Endothelial cell of umbilical vein (primary cell): ENCODE measurements at regions not wholly inside any gene's neighbourhood (a gene's known extent, or its start where the extent isn't known, plus 50 kb on each side); places are given as distances from the start of the nearest gene placed in this dataset.

ENCODE experiments used
- BruUV-seq: library from RNA; stranded (reverse); fragments of 400-500 nt; replicated peaks from 2 replicates; lab custom pipeline; 2021; lab: Mats Ljungman, UMichigan
- CTCF ChIA-PET: fragments of 300-600, 350-600 bp; sonication (Branson Sonifier 250); formaldehyde crosslinking; loops from one replicate; lab custom pipeline; 2021; ENCODE audit warnings: antibody characterized with exemption, inconsistent platforms; lab: Charles Lee
- POLR2A ChIA-PET: fragments of 300-600, 350-600 bp; sonication (Branson Sonifier 250); formaldehyde crosslinking; loops from one replicate; lab custom pipeline; 2021; ENCODE audit warnings: antibody characterized with exemption, inconsistent platforms; lab: Charles Lee
- DNase-seq: peaks from one replicate; pipeline ENCODE4 v3.0.0-alpha.2; 2011; ENCODE audit warnings: low read depth, low spot score
- FAIRE-seq: peaks from 2 replicates; lab custom pipeline; 2011; peaks lifted over from hg19 to GRCh38; lab: Jason Lieb, UNC
- H2AFZ ChIP-seq: 2 replicates; pipeline ENCODE4 v1.6.0; 2012; ENCODE audit warnings: low read depth, low read length, control low read depth, inconsistent platforms
- H3K27ac ChIP-seq: 2 replicates; pipeline ENCODE4 v1.5.1; 2011; ENCODE audit warnings: low read depth, mild to moderate bottlenecking, control low read depth, low read length, moderate library complexity; ENCODE audit not compliant: insufficient read depth
- H3K27me3 ChIP-seq, 2 experiments: 2 replicates each; pipeline versions ENCODE4 v1.6.0 to v1.6.1; 2011; ENCODE audit warnings: low read length in 2 of 2, mixed read lengths in 1 of 2; ENCODE audit not compliant: control insufficient read depth in 2 of 2, insufficient read depth in 2 of 2
- H3K36me3 ChIP-seq, 2 experiments: 2 replicates in 1 of 2; 3 replicates in 1 of 2; pipeline ENCODE4 v1.5.1; 2011; ENCODE audit warnings: low read length in 2 of 2, mild to moderate bottlenecking in 1 of 2, moderate library complexity in 1 of 2; ENCODE audit not compliant: control insufficient read depth in 2 of 2, insufficient read depth in 2 of 2; ENCODE audit errors: extremely low read depth in 1 of 2
- H3K4me1 ChIP-seq: 3 replicates; pipeline ENCODE4 v1.5.1; 2011; ENCODE audit warnings: mild to moderate bottlenecking, low read length; ENCODE audit not compliant: control insufficient read depth, insufficient read depth; ENCODE audit errors: extremely low read depth
- H3K4me2 ChIP-seq: 2 replicates; pipeline ENCODE4 v1.6.1; 2011; ENCODE audit warnings: low read length, control low read depth, mixed read lengths; ENCODE audit not compliant: insufficient read depth
- H3K4me3 ChIP-seq, 3 experiments: fragments of 200-600 bp in 1 of 3; sonication (generic), shearing (Covaris generic) in 1 of 3; replicated peaks in 1 of 3; 2 replicates each; pipeline ENCODE4 v1.5.1; 2011 to 2016; ENCODE audit warnings: control low read depth in 3 of 3, low read length in 3 of 3, mild to moderate bottlenecking in 2 of 3, inconsistent platforms in 1 of 3, low read depth in 1 of 3, moderate library complexity in 1 of 3; ENCODE audit not compliant: insufficient read depth in 1 of 3
- H3K79me2 ChIP-seq: 2 replicates; pipeline ENCODE4 v1.6.0; 2012; ENCODE audit warnings: low read length, inconsistent platforms; ENCODE audit not compliant: control insufficient read depth, insufficient read depth
- H3K9ac ChIP-seq: replicated peaks from 2 replicates; pipeline ENCODE3; 2011; ENCODE audit warnings: low read length, control low read depth; ENCODE audit not compliant: insufficient read depth; ENCODE audit errors: extremely low read depth
- H3K9me1 ChIP-seq: replicated peaks from 3 replicates; pipeline ENCODE4 v1.6.0; 2011; ENCODE audit warnings: mild to moderate bottlenecking, low read length; ENCODE audit not compliant: control insufficient read depth, insufficient read depth; ENCODE audit errors: extremely low read depth
- H3K9me3 ChIP-seq: replicated peaks from 2 replicates; pipeline ENCODE4 v1.5.1; 2012; ENCODE audit warnings: low read length, inconsistent platforms; ENCODE audit not compliant: control insufficient read depth, insufficient read depth
- H4K20me1 ChIP-seq: replicated peaks from 2 replicates; pipeline ENCODE3; 2011; ENCODE audit warnings: mild to moderate bottlenecking, low read length; ENCODE audit not compliant: control insufficient read depth, insufficient read depth; ENCODE audit errors: extremely low read depth
- CTCF ChIP-seq, 2 donors: IDR thresholded peaks; 1 replicate in 1 of 2; 2 replicates in 1 of 2; pipeline ENCODE4 v1.5.1; 2011; ENCODE audit warnings: low read length in 2 of 2, mild to moderate bottlenecking in 2 of 2, moderate library complexity in 2 of 2, control low read depth in 1 of 2, inconsistent platforms in 1 of 2, low read depth in 1 of 2; ENCODE audit not compliant: insufficient read depth in 1 of 2; ENCODE audit errors: extremely low read depth in 1 of 2
- EZH2 ChIP-seq: IDR thresholded peaks from 2 replicates; pipeline ENCODE4 v1.6.1; 2012; ENCODE audit warnings: borderline replicate concordance, low read depth, mild to moderate bottlenecking, moderate library complexity, low read length, inconsistent platforms; ENCODE audit not compliant: severe bottlenecking
- FOS ChIP-seq: IDR thresholded peaks from 2 replicates; pipeline ENCODE4 v1.6.1; 2011; ENCODE audit warnings: mild to moderate bottlenecking, low read length, moderate library complexity, borderline replicate concordance; ENCODE audit not compliant: insufficient read depth
- GATA2 ChIP-seq: IDR thresholded peaks from 2 replicates; pipeline ENCODE4 v1.7.0; 2011; ENCODE audit warnings: low read depth, mild to moderate bottlenecking, moderate library complexity, mixed read lengths, low read length; ENCODE audit not compliant: insufficient read length, insufficient read depth
- JUN ChIP-seq: IDR thresholded peaks from 2 replicates; pipeline ENCODE4 v1.6.1; 2011; ENCODE audit warnings: borderline replicate concordance, low read depth; ENCODE audit not compliant: insufficient read length, insufficient read depth
- MAX ChIP-seq: IDR thresholded peaks from 2 replicates; pipeline ENCODE4 v1.6.1; 2011; ENCODE audit not compliant: insufficient read depth, insufficient read length
- MYC ChIP-seq: IDR thresholded peaks from one replicate; pipeline ENCODE4 v1.6.1; 2011; ENCODE audit warnings: mild to moderate bottlenecking, low read depth, low read length
- POLR2A ChIP-seq: IDR thresholded peaks from 2 replicates; pipeline ENCODE4 v1.6.1; 2012; ENCODE audit warnings: low read depth, mild to moderate bottlenecking, control low read depth, low read length
- POLR2AphosphoS5 ChIP-seq: IDR thresholded peaks from 2 replicates; pipeline ENCODE4 v1.6.1; 2012; ENCODE audit warnings: low read depth, mild to moderate bottlenecking, control low read depth, low read length, moderate library complexity; ENCODE audit not compliant: insufficient read depth
- dilution Hi-C: fragments of 300-500 bp; cut with MboI; formaldehyde crosslinking; loops from one replicate; pipeline ENCODE4 v1.15.0; 2019; ENCODE audit warnings: low sequenced_read_pairs; ENCODE audit not compliant: extremely low pct_ligation_motif_present
- intact Hi-C: fragments of 100-400 bp; cut with micrococcal nuclease; formaldehyde crosslinking; loops from one replicate; pipeline ENCODE4 v1.10.0; 2022

GRCh38 chr18:65206551-65207260 lies 544.1 kb upstream of the CDH7 start:
- POLR2A ChIA-PET: no interaction called here

More at GRCh38 chr18:65206551-65207260, 544.1 kb upstream of the CDH7 start:
- Histone ChIP-seq H3K79me2 (no peaks in the 10 kb centered on the region), H3K4me2 (no peak overlapping the region), H3K9ac (no peak overlapping the region), H3K9me3 (no peaks in the 10 kb centered on the region), H3K27me3 (no peaks in the 10 kb centered on the region), H3K27ac (no peak overlapping the region), H3K9me1 (no peaks in the 10 kb centered on the region), H3K4me1 (no peaks in the 10 kb centered on the region), H3K36me3 (no peaks in the 10 kb centered on the region), H2AFZ (no peak overlapping the region), H4K20me1 (no peaks in the 10 kb centered on the region), H3K4me3 (no peak overlapping the region)
- DNase-seq (no peak), FAIRE-seq (no peak)
- BruUV-seq: no TSS peak
- intact Hi-C loops: no loop called here
- CTCF ChIA-PET: no interaction called here
- TF ChIP-seq POLR2AphosphoS5 (no peak), POLR2A (no peak), EZH2 (no peak), MAX (no peak), GATA2 (no peak), CTCF (IDR thresholded peaks at IDR 0.05; ENCODE audit: extremely low read depth in 1 of 2, insufficient read depth in 1 of 2, low read depth in 1 of 2, low read length in 2 of 2) (no peak), JUN (no peak), FOS (no peak), MYC (no peak)
- dilution Hi-C loops: no loop called here
